C4-2B (cell line): ENCODE measurements at regions not wholly inside any gene's neighbourhood (a gene's known extent, or its start where the extent isn't known, plus 50 kb on each side); places are given as distances from the start of the nearest gene placed in this dataset.

Experiments used
- H3K27ac ChIP-seq: fragments of 450-650 bp; 2 replicates; pipeline ENCODE4 v1.5.1; 2017
- ZFX ChIP-seq: fragments of 450-650 bp; IDR thresholded peaks from 2 replicates; pipeline ENCODE4 v1.6.1; 2017
- TF ChIP-seq, protein P1 (sequence below): fragments of 450-650 bp; conservative IDR thresholded peaks from 2 replicates; pipeline ENCODE4 v1.5.1; 2017; ENCODE audit warnings: mild to moderate bottlenecking

DNA sequence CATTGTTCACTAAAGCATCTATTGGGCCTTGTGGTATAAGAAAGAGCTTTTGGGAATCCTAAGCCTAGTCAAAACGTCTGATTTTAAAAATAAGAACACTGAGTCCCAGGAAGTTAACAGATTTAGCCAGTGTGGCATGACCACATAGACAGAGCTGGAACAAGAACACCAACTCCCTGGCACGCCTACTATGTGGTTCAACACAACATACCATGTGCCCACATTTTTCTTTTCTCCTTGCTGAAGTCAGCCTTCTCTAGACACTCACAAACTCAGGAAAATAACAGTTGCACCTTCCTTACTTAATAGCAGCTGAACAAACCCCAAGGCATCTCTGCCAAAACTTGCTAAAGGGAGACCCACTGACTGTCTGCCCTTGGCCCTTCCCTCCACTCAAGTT lies 124.8 kb downstream of the C1D start:
- H3K27ac ChIP-seq = no peak overlapping the region
- TF ChIP-seq, protein P1, sequence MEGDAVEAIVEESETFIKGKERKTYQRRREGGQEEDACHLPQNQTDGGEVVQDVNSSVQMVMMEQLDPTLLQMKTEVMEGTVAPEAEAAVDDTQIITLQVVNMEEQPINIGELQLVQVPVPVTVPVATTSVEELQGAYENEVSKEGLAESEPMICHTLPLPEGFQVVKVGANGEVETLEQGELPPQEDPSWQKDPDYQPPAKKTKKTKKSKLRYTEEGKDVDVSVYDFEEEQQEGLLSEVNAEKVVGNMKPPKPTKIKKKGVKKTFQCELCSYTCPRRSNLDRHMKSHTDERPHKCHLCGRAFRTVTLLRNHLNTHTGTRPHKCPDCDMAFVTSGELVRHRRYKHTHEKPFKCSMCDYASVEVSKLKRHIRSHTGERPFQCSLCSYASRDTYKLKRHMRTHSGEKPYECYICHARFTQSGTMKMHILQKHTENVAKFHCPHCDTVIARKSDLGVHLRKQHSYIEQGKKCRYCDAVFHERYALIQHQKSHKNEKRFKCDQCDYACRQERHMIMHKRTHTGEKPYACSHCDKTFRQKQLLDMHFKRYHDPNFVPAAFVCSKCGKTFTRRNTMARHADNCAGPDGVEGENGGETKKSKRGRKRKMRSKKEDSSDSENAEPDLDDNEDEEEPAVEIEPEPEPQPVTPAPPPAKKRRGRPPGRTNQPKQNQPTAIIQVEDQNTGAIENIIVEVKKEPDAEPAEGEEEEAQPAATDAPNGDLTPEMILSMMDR = no peak
- no peak for TF ChIP-seq ZFX

DNA sequence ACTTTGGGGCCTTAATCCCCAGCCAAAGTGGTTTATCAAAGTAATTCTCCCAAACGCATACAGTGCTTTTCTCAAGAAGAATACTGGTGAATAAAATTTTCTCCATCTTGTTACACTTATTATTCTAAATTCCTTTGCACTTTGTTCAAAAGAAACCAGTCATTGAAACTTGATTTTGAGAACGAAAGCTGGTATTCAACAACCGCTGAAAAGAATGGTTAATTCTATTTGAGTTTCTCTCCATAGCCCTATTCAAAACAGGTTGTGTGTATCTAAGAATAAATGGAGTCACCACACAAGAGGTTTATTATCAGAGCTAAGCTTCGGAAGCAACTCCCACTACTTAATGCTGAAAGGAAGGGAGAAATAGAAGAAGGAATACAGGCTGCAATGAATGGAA lies 117.7 kb downstream of the C1D start:
- H3K27ac ChIP-seq = no peak overlapping the region
- no peak for TF ChIP-seq ZFX
- TF ChIP-seq, protein P1 = no peak

DNA sequence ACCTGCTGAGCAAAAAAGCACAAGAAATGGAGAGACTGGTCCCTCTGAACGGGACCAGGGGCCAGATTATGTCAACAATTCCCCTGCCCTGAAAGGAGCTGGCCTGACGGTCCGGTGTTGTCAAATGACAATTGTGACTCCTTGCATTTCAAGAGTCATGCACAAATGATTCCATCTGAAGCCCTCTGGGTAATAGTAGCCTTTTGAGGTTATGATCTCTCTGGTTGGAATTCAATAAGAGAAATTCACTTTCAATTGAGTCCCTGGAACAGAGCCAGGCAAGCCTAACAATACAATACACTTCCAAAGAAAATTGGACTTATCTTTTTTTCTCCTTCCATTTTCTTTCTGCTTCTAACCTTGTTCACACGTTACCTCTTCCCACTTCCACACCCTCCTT lies 116.9 kb downstream of the C1D start:
- H3K27ac ChIP-seq = no peak overlapping the region
- TF ChIP-seq ZFX = no peak
- TF ChIP-seq, protein P1 = no peak

DNA sequence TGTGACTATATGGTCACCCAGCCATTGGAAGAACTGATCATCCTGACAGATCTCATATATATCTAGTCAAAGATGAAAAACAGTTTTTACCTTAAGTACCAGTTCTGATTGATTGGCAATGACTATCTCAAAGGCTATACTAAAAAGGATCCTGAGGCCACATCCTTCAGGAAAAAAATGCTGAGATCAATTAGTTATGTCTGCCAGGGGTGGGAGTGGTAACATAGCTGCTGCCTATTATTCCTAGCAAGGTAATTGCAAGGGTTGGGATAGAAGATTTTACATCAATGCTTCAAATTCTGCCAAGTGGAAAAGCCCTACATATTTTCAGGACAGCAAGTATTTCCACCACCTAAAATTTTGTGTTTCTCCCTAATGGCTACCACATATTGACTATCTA lies 114.7 kb downstream of the C1D start:
- H3K27ac ChIP-seq = no peak overlapping the region
- TF ChIP-seq, protein P1 = no peak
- TF ChIP-seq ZFX = no peak

DNA sequence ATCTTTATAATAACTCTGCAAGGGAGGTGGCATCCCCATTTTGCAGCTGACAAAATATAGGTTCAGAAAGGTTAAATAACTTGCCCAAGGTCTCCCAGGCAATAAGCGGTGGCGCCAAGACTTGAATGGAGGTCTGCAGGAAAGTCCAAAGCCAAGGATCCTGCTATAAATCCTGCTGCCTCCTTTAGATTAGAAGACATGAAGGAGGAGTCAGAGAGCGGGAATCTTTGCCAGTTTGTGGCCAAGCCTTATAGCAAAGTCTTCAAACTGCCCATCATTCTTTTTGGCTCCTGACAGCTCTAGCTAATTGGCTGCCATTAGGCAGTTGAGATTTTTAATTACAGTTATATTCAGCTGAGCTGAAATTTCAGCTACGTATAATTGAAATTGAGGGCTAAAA lies 114.3 kb downstream of the C1D start:
- TF ChIP-seq ZFX = no peak
- TF ChIP-seq, protein P1 = no peak
- no peak overlapping the region for H3K27ac ChIP-seq

DNA sequence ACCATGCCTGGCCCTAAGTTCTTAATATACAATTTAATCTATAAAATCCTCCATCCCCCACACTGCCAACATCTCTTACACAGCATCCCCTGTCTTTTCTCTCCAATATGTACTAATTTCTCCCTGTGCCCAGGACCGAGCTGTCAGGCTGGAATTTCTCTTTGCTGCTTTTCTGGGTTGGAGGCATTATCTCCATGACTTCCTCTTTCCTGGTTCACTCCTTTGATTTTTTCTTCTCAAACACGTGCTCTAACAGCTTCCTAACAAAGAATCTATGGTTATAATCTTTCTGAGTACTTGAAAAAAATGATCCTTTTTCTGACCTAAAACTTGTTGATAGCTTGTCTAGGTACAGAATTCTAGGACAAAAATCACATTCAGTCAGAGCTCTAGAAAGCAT lies 112.8 kb downstream of the C1D start:
- no peak for TF ChIP-seq ZFX
- TF ChIP-seq, protein P1 = no peak
- no peak overlapping the region for H3K27ac ChIP-seq

DNA sequence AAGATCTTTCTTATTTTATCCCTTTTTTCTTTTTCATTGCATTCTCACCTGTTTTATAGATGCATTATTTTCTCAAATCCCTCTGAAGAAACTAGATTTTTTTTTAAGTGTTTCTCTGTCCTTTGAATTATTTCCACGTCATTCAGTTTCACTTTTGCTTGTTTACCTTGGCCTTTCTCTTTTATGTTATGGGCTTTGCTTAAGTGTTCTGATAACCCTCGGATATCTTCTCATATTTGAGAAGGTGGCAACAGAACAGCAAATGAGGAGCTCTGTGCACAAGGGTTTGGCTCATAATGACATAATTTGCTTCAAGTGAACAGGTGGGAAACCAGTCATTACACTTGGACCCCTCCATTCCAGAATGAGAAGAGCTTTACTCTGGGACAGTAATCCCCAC lies 111.9 kb downstream of the C1D start:
- TF ChIP-seq ZFX = no peak
- TF ChIP-seq, protein P1 = no peak
- H3K27ac ChIP-seq = no peak overlapping the region

DNA sequence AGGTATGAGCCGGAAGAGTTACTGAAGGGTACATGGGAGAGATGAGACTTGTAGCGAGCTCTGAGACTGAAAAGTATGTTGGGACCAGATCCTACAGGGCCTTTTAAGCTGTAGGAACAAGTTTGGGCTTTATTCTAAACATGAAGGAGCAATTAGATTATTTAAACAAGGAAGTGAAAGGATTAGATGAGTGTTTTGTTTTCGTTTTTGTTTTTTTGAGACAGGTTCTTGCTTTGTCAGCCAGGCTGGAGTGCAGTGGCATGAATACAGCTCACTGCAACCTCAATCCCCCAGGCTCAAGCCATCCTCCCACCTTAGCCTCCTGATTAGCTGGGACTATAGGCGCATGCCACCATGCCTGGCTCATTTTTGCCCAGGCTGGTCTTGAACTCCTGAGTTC lies 110.7 kb downstream of the C1D start:
- TF ChIP-seq, protein P1 = no peak
- TF ChIP-seq ZFX = no peak
- H3K27ac ChIP-seq = no peak overlapping the region
